SK-N-SH (cell line): ENCODE measurements at regions not wholly inside any gene's neighbourhood (a gene's known extent, or its start where the extent isn't known, plus 50 kb on each side); places are given as distances from the start of the nearest gene placed in this dataset.

Source experiments
- CTCF ChIA-PET: fragments of 300-600, 350-600 bp; formaldehyde crosslinking; extraction: SDS; loops from one replicate; lab custom pipeline; 2021; lab: Yijun Ruan, JAX
- POLR2A ChIA-PET: fragments of 350-600 bp; sonication (Branson Sonifier 250); formaldehyde crosslinking; extraction: SDS; loops from one replicate; lab custom pipeline; 2020; ENCODE audit warnings: antibody characterized with exemption, inconsistent platforms; lab: Yijun Ruan, JAX
- DNase-seq: peaks from one replicate; pipeline ENCODE4 v3.0.0; 2012
- H2AFZ ChIP-seq: fragments of 200-600 bp; sonication (generic); 2 replicates; pipeline ENCODE4 v1.8.1; 2016; ENCODE audit warnings: antibody characterized with exemption, mild to moderate bottlenecking, low read depth
- H3F3A ChIP-seq: fragments of 200-600 bp; sonication (generic); replicated peaks from 2 replicates; pipeline ENCODE3; 2016; ENCODE audit warnings: antibody characterized with exemption, mild to moderate bottlenecking; ENCODE audit not compliant: insufficient read depth
- H3K27ac ChIP-seq, 2 experiments: fragments of 200-500 bp in 1 of 2; fragments of 200-600 bp in 1 of 2; sonication (Bioruptor generic) in 1 of 2; sonication (generic), shearing (Covaris generic) in 1 of 2; 2 replicates each; pipeline versions ENCODE4 v1.5.1 to v1.6.1; 2014 to 2016; ENCODE audit warnings: low read depth in 2 of 2, inconsistent platforms in 1 of 2, low read length in 1 of 2, mild to moderate bottlenecking in 1 of 2, mixed read lengths in 1 of 2
- H3K27me3 ChIP-seq: fragments of 200-600 bp; sonication (generic), shearing (Covaris generic); 2 replicates; pipeline ENCODE4 v1.6.1; 2016; ENCODE audit warnings: mixed run types; ENCODE audit not compliant: insufficient read depth
- H3K36me3 ChIP-seq, 2 experiments: fragments of 200-500 bp in 1 of 2; fragments of 200-600 bp in 1 of 2; sonication (Bioruptor generic) in 1 of 2; sonication (generic) in 1 of 2; replicated peaks in 1 of 2; 2 replicates each; pipeline versions ENCODE3 to v1.5.1; 2014 to 2016; ENCODE audit warnings: low read length in 1 of 2, mild to moderate bottlenecking in 1 of 2; ENCODE audit not compliant: insufficient read depth in 2 of 2, control insufficient read depth in 1 of 2
- H3K4me1 ChIP-seq, 2 experiments: fragments of 200-500 bp in 1 of 2; fragments of 200-600 bp in 1 of 2; sonication (Bioruptor generic) in 1 of 2; sonication (generic), shearing (Covaris generic) in 1 of 2; 2 replicates each; pipeline versions ENCODE4 v1.5.1 to v1.6.1; 2014 to 2016; ENCODE audit warnings: low read depth in 1 of 2, low read length in 1 of 2, mixed run types in 1 of 2; ENCODE audit not compliant: insufficient read depth in 2 of 2, control insufficient read depth in 1 of 2
- H3K4me2 ChIP-seq: fragments of 200-600 bp; sonication (generic), shearing (Covaris generic); 2 replicates; pipeline ENCODE4 v1.6.1; 2017; ENCODE audit warnings: mixed run types
- H3K4me3 ChIP-seq, 2 experiments: fragments of 200-500 bp in 1 of 2; fragments of 200-600 bp in 1 of 2; sonication (Bioruptor generic) in 1 of 2; sonication (generic), shearing (Covaris generic) in 1 of 2; 2 replicates each; pipeline versions ENCODE4 v1.5.1 to v1.8.1; 2014 to 2016; ENCODE audit warnings: low read depth in 2 of 2, inconsistent platforms in 1 of 2, low read length in 1 of 2, mild to moderate bottlenecking in 1 of 2, mixed read lengths in 1 of 2, moderate library complexity in 1 of 2
- H3K79me2 ChIP-seq: fragments of 200-600 bp; sonication (generic); 2 replicates; pipeline ENCODE4 v1.8.1; 2017; ENCODE audit warnings: mild to moderate bottlenecking; ENCODE audit not compliant: insufficient read depth
- H3K9ac ChIP-seq: fragments of 200-600 bp; sonication (generic); 2 replicates; pipeline ENCODE4 v1.6.1; 2017; ENCODE audit warnings: mixed run types
- H3K9me2 ChIP-seq: fragments of 200-600 bp; sonication (generic); 2 replicates; pipeline ENCODE4 v1.6.1; 2017; ENCODE audit warnings: mixed run types
- H3K9me3 ChIP-seq: fragments of 200-600 bp; sonication (generic); 2 replicates; pipeline ENCODE4 v1.6.1; 2017; ENCODE audit warnings: mixed run types, mild to moderate bottlenecking, moderate library complexity
- H4K20me1 ChIP-seq: fragments of 200-600 bp; sonication (generic); 2 replicates; pipeline ENCODE4 v1.6.1; 2017; ENCODE audit warnings: mild to moderate bottlenecking, mixed run types; ENCODE audit not compliant: insufficient read depth
- CHD2 ChIP-seq: fragments of 150-350 bp; IDR thresholded peaks from 2 replicates; pipeline ENCODE4 v1.6.1; 2018; ENCODE audit warnings: low read length; ENCODE audit not compliant: partially characterized antibody
- EP300 ChIP-seq, 2 experiments: IDR thresholded peaks; 2 replicates each; pipeline versions ENCODE4 v1.4.0 to v1.6.1; 2012; ENCODE audit warnings: borderline replicate concordance in 1 of 2, low read depth in 1 of 2, low read length in 1 of 2
- EZH2phosphoT487 ChIP-seq: fragments of 200-600 bp; sonication (generic); IDR thresholded peaks from 2 replicates; pipeline ENCODE4 v1.6.1; 2017; ENCODE audit warnings: low read depth, mixed run types, mild to moderate bottlenecking, antibody characterized with exemption, moderate library complexity, borderline replicate concordance
- FOSL2 ChIP-seq: IDR thresholded peaks from 2 replicates; pipeline ENCODE4 v1.4.0; 2012; ENCODE audit warnings: low read depth, mild to moderate bottlenecking, moderate library complexity, borderline replicate concordance
- GABPA ChIP-seq: IDR thresholded peaks from 2 replicates; pipeline ENCODE4 v1.4.0; 2012; ENCODE audit warnings: low read depth, mild to moderate bottlenecking
- JUND ChIP-seq: IDR thresholded peaks from 2 replicates; pipeline ENCODE4 v1.4.0; 2012
- MEF2A ChIP-seq: IDR thresholded peaks from 2 replicates; pipeline ENCODE4 v1.4.0; 2012; ENCODE audit warnings: low read depth, borderline replicate concordance
- NRF1 ChIP-seq: IDR thresholded peaks from 2 replicates; pipeline ENCODE4 v1.6.1; 2012; ENCODE audit warnings: low read depth, mild to moderate bottlenecking, low read length
- PBX3 ChIP-seq: IDR thresholded peaks from 2 replicates; pipeline ENCODE4; 2012
- POLR2AphosphoS5 ChIP-seq: IDR thresholded peaks from 2 replicates; pipeline ENCODE4 v1.6.1; 2012; ENCODE audit warnings: low read depth, low read length
- REST ChIP-seq: IDR thresholded peaks from 2 replicates; pipeline ENCODE4 v1.6.1; 2012; ENCODE audit warnings: mild to moderate bottlenecking, low read depth, low read length, moderate library complexity
- RFX5 ChIP-seq: IDR thresholded peaks from 2 replicates; pipeline ENCODE4 v1.6.1; 2012; ENCODE audit warnings: mild to moderate bottlenecking, improper control_type of control experiment, low read length
- RXRA ChIP-seq: IDR thresholded peaks from 2 replicates; pipeline ENCODE4 v1.4.0; 2012; ENCODE audit warnings: low read depth, mild to moderate bottlenecking, borderline replicate concordance
- SIN3A ChIP-seq: IDR thresholded peaks from 2 replicates; pipeline ENCODE4 v1.6.1; 2012; ENCODE audit warnings: low read depth, mild to moderate bottlenecking, low read length, moderate library complexity, borderline replicate concordance
- TEAD4 ChIP-seq: IDR thresholded peaks from 2 replicates; pipeline ENCODE4 v1.4.0; 2012; ENCODE audit warnings: mild to moderate bottlenecking, borderline replicate concordance; ENCODE audit not compliant: insufficient read depth
- WGBS: methylation state at CpG from one replicate; pipeline ENCODE4 v1.1.6; 2017; ENCODE audit warnings: low lambda C conversion rate; 5-methylcytosine and 5-hydroxymethylcytosine counted together
- TF ChIP-seq, protein P1 (sequence below): IDR thresholded peaks from 2 replicates; pipeline ENCODE4 v1.4.0; 2012; ENCODE audit warnings: low read depth, borderline replicate concordance
- TF ChIP-seq, protein P2 (sequence below): fragments of 200-600 bp; sonication (generic); IDR thresholded peaks from 2 replicates; pipeline ENCODE4 v1.6.1; 2017; ENCODE audit warnings: antibody characterized with exemption, mild to moderate bottlenecking, moderate library complexity

- TF ChIP-seq EP300 (IDR thresholded peaks at IDR 0.05; ENCODE audit: borderline replicate concordance in 1 of 2, low read depth in 1 of 2, low read length in 1 of 2): peak in 1 of 2 experiments; percentile 90; a peak in 2 of 4 replicates
- no peak for TF ChIP-seq NRF1
- TF ChIP-seq RFX5: no peak
- TF ChIP-seq EZH2phosphoT487: no peak
- no peak for TF ChIP-seq REST
- no peak for TF ChIP-seq PBX3
- TF ChIP-seq CHD2: peak; percentile 76
- TF ChIP-seq, protein P1, sequence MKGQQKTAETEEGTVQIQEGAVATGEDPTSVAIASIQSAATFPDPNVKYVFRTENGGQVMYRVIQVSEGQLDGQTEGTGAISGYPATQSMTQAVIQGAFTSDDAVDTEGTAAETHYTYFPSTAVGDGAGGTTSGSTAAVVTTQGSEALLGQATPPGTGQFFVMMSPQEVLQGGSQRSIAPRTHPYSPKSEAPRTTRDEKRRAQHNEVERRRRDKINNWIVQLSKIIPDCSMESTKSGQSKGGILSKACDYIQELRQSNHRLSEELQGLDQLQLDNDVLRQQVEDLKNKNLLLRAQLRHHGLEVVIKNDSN: no peak
- no peak for TF ChIP-seq TEAD4
- no peak for TF ChIP-seq SIN3A
- no peak for TF ChIP-seq GABPA
Measured at GRCh38 chr9:108117795-108118194, 628.2 kb upstream of the KLF4 start (continued).

- TF ChIP-seq TEAD4 (no peak), RXRA (no peak), POLR2AphosphoS5 (no peak), FOSL2 (no peak), PBX3 (no peak), JUND (no peak), GABPA (no peak), NRF1 (no peak), MEF2A (no peak), RFX5 (no peak)
- TF ChIP-seq, protein P2, sequence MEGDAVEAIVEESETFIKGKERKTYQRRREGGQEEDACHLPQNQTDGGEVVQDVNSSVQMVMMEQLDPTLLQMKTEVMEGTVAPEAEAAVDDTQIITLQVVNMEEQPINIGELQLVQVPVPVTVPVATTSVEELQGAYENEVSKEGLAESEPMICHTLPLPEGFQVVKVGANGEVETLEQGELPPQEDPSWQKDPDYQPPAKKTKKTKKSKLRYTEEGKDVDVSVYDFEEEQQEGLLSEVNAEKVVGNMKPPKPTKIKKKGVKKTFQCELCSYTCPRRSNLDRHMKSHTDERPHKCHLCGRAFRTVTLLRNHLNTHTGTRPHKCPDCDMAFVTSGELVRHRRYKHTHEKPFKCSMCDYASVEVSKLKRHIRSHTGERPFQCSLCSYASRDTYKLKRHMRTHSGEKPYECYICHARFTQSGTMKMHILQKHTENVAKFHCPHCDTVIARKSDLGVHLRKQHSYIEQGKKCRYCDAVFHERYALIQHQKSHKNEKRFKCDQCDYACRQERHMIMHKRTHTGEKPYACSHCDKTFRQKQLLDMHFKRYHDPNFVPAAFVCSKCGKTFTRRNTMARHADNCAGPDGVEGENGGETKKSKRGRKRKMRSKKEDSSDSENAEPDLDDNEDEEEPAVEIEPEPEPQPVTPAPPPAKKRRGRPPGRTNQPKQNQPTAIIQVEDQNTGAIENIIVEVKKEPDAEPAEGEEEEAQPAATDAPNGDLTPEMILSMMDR: no peak
- no peaks in the 10 kb centered on the region for H3K9me3 ChIP-seq
- no peak overlapping the region for H3K4me2 ChIP-seq
- peak; percentile 3 for DNase-seq
- no peaks in the 10 kb centered on the region for H3K27me3 ChIP-seq
- WGBS: 51% methylated on average over 2 of the region's 2 CpGs
- H3K27ac ChIP-seq: peak overlapping the region in 1 of 2 experiments; percentile 79; a peak in 2 of 4 replicates
- POLR2A ChIA-PET: no interaction called here
- no peaks in the 10 kb centered on the region for H3K79me2 ChIP-seq
- H3F3A ChIP-seq: no peaks in the 10 kb centered on the region
- no peaks in the 10 kb centered on the region for H4K20me1 ChIP-seq
- H3K9me2 ChIP-seq: no peaks in the 10 kb centered on the region
- no peaks in the 10 kb centered on the region for H3K36me3 ChIP-seq
- CTCF ChIA-PET: no interaction called here
- H3K4me1 ChIP-seq: peaks cover 0 to 11% of the 10 kb centered on the region in 2 experiments; a peak in 2 of 4 replicates
- no peak overlapping the region for H3K9ac ChIP-seq
- H3K4me3 ChIP-seq: no peak overlapping the region
- H2AFZ ChIP-seq: no peak overlapping the region
Measured at GRCh38 chr9:108117306-108117705, 627.7 kb upstream of the KLF4 start.
